HuH-7 (cell line): ENCODE measurements at regions not wholly inside any gene's neighbourhood (a gene's known extent, or its start where the extent isn't known, plus 50 kb on each side); places are given as distances from the start of the nearest gene placed in this dataset.
"Not testable (repeated sequence)": the region's sequence is repeated elsewhere in the genome, so short reads cannot be mapped to it uniquely, and the experiment has no call there.

ENCODE experiments used
- DNase-seq: peaks from one replicate; pipeline ENCODE4 v3.0.0; 2011; ENCODE audit warnings: low spot score

- DNase-seq: no peak
Observed at GRCh38 chr5:130324953-130325671, 420.8 kb downstream of the CHSY3 start.

GRCh38 chr5:130323804-130324454 lies 419.7 kb downstream of the CHSY3 start:
- no peak for DNase-seq

GRCh38 chr5:130321931-130322330 lies 417.7 kb downstream of the CHSY3 start:
- no peak for DNase-seq

- DNase-seq: no peak
Observed at GRCh38 chr5:130316971-130317680, 412.9 kb downstream of the CHSY3 start.

- DNase-seq: peak; percentile 17
Observed at GRCh38 chr5:130295235-130295634, 391.0 kb downstream of the CHSY3 start.

- DNase-seq: not testable (repeated sequence)
Observed at GRCh38 chr5:130294798-130295197, 390.5 kb downstream of the CHSY3 start.

- no peak for DNase-seq
Observed at GRCh38 chr5:130290219-130290618, 386.0 kb downstream of the CHSY3 start.

- no peak for DNase-seq
Observed at GRCh38 chr5:130289132-130290088, 385.1 kb downstream of the CHSY3 start.

- DNase-seq: no peak
Observed at GRCh38 chr5:130287438-130287837, 383.2 kb downstream of the CHSY3 start.

GRCh38 chr5:130286971-130287370 lies 382.7 kb downstream of the CHSY3 start:
- no peak for DNase-seq

GRCh38 chr5:130282049-130282448 lies 377.8 kb downstream of the CHSY3 start:
- no peak for DNase-seq

- no peak for DNase-seq
Observed at GRCh38 chr5:130280528-130281217, 376.4 kb downstream of the CHSY3 start.

- no peak for DNase-seq
Observed at GRCh38 chr5:130279386-130279785, 375.1 kb downstream of the CHSY3 start.

GRCh38 chr5:130278136-130278535 lies 373.9 kb downstream of the CHSY3 start:
- no peak for DNase-seq

GRCh38 chr5:130277522-130277921 lies 373.3 kb downstream of the CHSY3 start:
- no peak for DNase-seq

GRCh38 chr5:130277002-130277401 lies 372.7 kb downstream of the CHSY3 start:
- no peak for DNase-seq

- no peak for DNase-seq
Observed at GRCh38 chr5:130272837-130273236, 368.6 kb downstream of the CHSY3 start.

GRCh38 chr5:130270786-130271185 lies 366.5 kb downstream of the CHSY3 start:
- no peak for DNase-seq

- DNase-seq: no peak
Observed at GRCh38 chr5:130268489-130268888, 364.2 kb downstream of the CHSY3 start.

GRCh38 chr5:130267926-130268325 lies 363.7 kb downstream of the CHSY3 start:
- DNase-seq: no peak

GRCh38 chr5:130260481-130260880 lies 356.2 kb downstream of the CHSY3 start:
- DNase-seq: no peak
